GM12873 (cell line): ENCODE measurements at regions not wholly inside any gene's neighbourhood (a gene's known extent, or its start where the extent isn't known, plus 50 kb on each side); places are given as distances from the start of the nearest gene placed in this dataset.

Experiments
- TF ChIP-seq, protein P1 (sequence below): IDR thresholded peaks from 2 replicates; pipeline ENCODE4 v1.5.1; 2012; ENCODE audit warnings: low read depth, mild to moderate bottlenecking, moderate library complexity, low read length, control low read depth; ENCODE audit not compliant: insufficient read depth; ENCODE audit errors: missing control alignments

DNA sequence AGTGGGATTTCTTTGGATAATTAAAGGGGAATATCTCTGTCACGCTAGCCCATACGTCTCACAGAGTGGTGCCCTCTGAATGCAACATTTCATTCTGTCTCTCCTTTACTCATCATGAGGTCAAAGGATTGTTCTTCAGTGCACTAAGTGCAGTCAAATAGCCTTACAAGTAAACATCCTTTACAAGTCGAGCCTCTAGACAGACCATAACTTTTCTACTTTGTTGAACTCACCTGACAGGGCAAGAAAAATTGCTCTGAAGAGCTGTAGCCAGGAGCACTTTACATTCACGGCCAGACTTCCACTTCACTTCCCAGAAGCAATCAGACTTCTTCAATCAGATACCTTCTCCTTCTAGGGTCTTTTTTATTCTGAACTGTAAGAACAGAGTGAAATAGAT lies 768.0 kb upstream of the TMPRSS15 start:
- TF ChIP-seq, protein P1, sequence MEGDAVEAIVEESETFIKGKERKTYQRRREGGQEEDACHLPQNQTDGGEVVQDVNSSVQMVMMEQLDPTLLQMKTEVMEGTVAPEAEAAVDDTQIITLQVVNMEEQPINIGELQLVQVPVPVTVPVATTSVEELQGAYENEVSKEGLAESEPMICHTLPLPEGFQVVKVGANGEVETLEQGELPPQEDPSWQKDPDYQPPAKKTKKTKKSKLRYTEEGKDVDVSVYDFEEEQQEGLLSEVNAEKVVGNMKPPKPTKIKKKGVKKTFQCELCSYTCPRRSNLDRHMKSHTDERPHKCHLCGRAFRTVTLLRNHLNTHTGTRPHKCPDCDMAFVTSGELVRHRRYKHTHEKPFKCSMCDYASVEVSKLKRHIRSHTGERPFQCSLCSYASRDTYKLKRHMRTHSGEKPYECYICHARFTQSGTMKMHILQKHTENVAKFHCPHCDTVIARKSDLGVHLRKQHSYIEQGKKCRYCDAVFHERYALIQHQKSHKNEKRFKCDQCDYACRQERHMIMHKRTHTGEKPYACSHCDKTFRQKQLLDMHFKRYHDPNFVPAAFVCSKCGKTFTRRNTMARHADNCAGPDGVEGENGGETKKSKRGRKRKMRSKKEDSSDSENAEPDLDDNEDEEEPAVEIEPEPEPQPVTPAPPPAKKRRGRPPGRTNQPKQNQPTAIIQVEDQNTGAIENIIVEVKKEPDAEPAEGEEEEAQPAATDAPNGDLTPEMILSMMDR, result no peak

DNA sequence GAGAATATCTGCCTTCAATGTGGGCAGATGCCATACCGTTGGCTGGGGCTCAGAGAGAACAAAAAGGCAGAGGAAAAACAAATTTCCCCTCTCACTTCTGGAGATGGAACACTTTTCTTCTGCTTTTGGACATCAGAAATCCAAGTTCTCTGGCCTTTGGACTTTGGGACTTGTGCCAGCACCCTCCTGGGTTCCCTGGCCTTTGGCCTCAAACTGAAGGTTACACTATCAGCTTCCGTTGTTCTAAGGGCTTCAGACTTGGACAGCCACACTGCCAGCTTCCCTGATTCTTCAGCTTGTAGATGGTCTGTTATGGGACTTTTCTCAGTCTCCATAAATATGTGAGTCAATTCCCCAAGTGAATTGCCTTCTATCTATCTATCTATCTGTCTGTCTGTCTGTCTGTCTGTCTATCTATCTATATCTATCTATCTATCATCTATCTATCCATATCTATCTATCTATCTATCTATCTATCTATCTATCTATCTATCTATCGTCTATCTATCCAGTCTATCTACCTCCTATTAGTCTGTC lies 778.1 kb upstream of the TMPRSS15 start:
- TF ChIP-seq, protein P1, result no peak

DNA sequence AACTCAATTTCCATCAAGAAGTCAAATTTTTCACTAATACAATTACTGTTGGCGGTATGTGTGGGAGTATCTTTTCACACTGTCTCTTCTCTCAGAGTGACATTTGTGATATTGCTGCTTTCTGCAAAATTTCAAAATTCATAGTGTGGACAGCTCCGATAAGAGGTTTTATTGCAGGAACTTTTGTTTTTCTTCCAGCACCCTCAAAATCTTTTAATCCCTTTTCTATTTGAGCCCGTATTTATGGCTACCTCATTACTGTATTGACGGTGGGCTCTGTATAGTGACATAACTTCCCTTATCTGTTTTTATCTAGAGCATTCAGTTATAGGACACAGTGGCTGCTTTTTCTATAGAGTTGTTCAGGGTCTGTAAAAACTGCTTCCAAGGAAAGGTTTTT lies 794.4 kb upstream of the TMPRSS15 start:
- TF ChIP-seq, protein P1, result no peak

- TF ChIP-seq, protein P1, result no peak
These were observed 795.2 kb upstream of the TMPRSS15 start for GRCh38 chr21:19198801-19199200.

GRCh38 chr21:19218163-19218562 lies 814.6 kb upstream of the TMPRSS15 start:
- TF ChIP-seq, protein P1, result no peak

- TF ChIP-seq, protein P1, result no peak
These were observed 820.5 kb upstream of the TMPRSS15 start for GRCh38 chr21:19224090-19224489.

DNA sequence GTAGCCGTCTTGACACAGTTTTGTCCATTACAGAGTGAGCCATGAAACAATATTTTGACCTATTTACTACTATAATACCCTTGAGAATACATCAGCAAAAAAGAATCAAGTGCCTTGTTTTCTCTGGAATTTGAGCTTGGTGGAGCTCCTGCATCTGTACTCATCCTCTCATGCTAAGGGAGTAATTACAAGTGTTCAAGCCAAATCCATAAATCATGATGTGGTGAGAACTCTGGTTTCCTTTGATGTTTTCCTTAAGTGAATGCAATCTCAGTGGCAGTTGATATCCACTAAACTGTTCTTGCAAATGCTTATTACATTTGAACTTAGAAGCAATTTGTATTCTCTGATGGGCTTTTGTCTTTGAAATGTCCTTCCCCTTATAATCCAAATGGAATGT lies 824.6 kb upstream of the TMPRSS15 start:
- TF ChIP-seq, protein P1, result no peak
